GM12878 (cell line): ENCODE measurements at regions not wholly inside any gene's neighbourhood (a gene's known extent, or its start where the extent isn't known, plus 50 kb on each side); places are given as distances from the start of the nearest gene placed in this dataset.

Source experiments
- ATAC-seq: fragments of 200-7000 bp; cut with Tn5 transposase; 3 replicates; pipeline ENCODE4 v1.9.1; 2020; ENCODE audit warnings: mild to moderate bottlenecking, moderate library complexity
- BruUV-seq: library from RNA; stranded (reverse); fragments of 400-500 nt; replicated peaks from 2 replicates; lab custom pipeline; 2021; lab: Mats Ljungman, UMichigan
- CTCF ChIA-PET: fragments of 300-600 bp; sonication (Branson Sonifier 250); formaldehyde crosslinking; extraction: SDS; loops from one replicate; lab custom pipeline; 2021; ENCODE audit warnings: inconsistent platforms; lab: Yijun Ruan, JAX
- POLR2A ChIA-PET: fragments of 350-600 bp; formaldehyde crosslinking; extraction: SDS; loops from one replicate; lab custom pipeline; 2021; ENCODE audit warnings: inconsistent platforms; lab: Charles Lee
- RAD21 ChIA-PET: fragments of 300-600 bp; sonication (Branson Sonifier 250); formaldehyde crosslinking; loops from one replicate; lab custom pipeline; 2023; ENCODE audit warnings: antibody characterized with exemption; ENCODE audit not compliant: unreplicated experiment; lab: Charles Lee
- SMC1A ChIA-PET: fragments of 300-600 bp; sonication (Branson Sonifier 250); formaldehyde crosslinking; loops from one replicate; lab custom pipeline; 2023; ENCODE audit not compliant: unreplicated experiment, uncharacterized antibody; lab: Charles Lee
- DNase-seq: peaks from one replicate; pipeline ENCODE4 v3.0.0-alpha.2; 2011; ENCODE audit warnings: low read depth, low spot score
- FAIRE-seq: peaks from 3 replicates; lab custom pipeline; 2011; peaks lifted over from hg19 to GRCh38; lab: Jason Lieb, UNC
- H2AFZ ChIP-seq: 2 replicates; pipeline ENCODE4 v1.6.0; 2011; ENCODE audit warnings: low read depth, low read length, control low read depth; ENCODE audit not compliant: control insufficient read depth
- H3K27ac ChIP-seq: 2 replicates; pipeline ENCODE4 v1.5.1; 2011; ENCODE audit warnings: control low read depth; ENCODE audit not compliant: control insufficient read depth, insufficient read depth
- H3K27me3 ChIP-seq, 2 experiments: replicated peaks in 1 of 2; 2 replicates each; pipeline versions ENCODE4 v1.6.0 to v1.6.1; 2011; ENCODE audit warnings: low read length in 1 of 2; ENCODE audit not compliant: control insufficient read depth in 2 of 2, insufficient read depth in 2 of 2
- H3K36me3 ChIP-seq, 2 experiments: 2 replicates each; pipeline ENCODE4 v1.5.1; 2011; ENCODE audit warnings: low read length in 1 of 2; ENCODE audit not compliant: control insufficient read depth in 2 of 2, insufficient read depth in 2 of 2
- H3K4me1 ChIP-seq: 2 replicates; pipeline ENCODE4 v1.6.1; 2011; ENCODE audit warnings: mild to moderate bottlenecking, low read length, moderate library complexity, mixed read lengths; ENCODE audit not compliant: control insufficient read depth, insufficient read depth
- H3K4me2 ChIP-seq: 2 replicates; pipeline ENCODE4 v1.6.0; 2011; ENCODE audit warnings: control low read depth; ENCODE audit not compliant: control insufficient read depth, insufficient read depth
- H3K4me3 ChIP-seq: fragments of 200-600 bp; sonication (generic); 2 replicates; pipeline ENCODE4 v1.5.1; 2016
- H3K79me2 ChIP-seq: 2 replicates; pipeline ENCODE4 v1.6.0; 2011; ENCODE audit warnings: low read length; ENCODE audit not compliant: control insufficient read depth, insufficient read depth
- H3K9ac ChIP-seq: 2 replicates; pipeline ENCODE4 v1.8.0; 2011; ENCODE audit warnings: low read length, control low read depth, mixed read lengths; ENCODE audit not compliant: control insufficient read depth, insufficient read depth
- H3K9me3 ChIP-seq: replicated peaks from 3 replicates; pipeline ENCODE4 v1.5.1; 2011; ENCODE audit warnings: mild to moderate bottlenecking, low read length; ENCODE audit not compliant: control insufficient read depth, insufficient read depth
- H4K20me1 ChIP-seq: 2 replicates; pipeline ENCODE4 v1.6.0; 2011; ENCODE audit not compliant: control insufficient read depth, insufficient read depth
- BCLAF1 ChIP-seq: fragments of 450-650 bp; IDR thresholded peaks from 2 replicates; pipeline ENCODE4 v1.6.1; 2017; ENCODE audit warnings: antibody characterized with exemption, mild to moderate bottlenecking, moderate library complexity
- HCFC1 ChIP-seq: fragments of 150-350 bp; IDR thresholded peaks from 2 replicates; pipeline ENCODE4 v1.6.1; 2014; ENCODE audit warnings: low read length
- HDAC2 ChIP-seq: fragments of 200-600 bp; sonication (generic); IDR thresholded peaks from 2 replicates; pipeline ENCODE4 v1.6.1; 2017
- IKZF1 ChIP-seq: fragments of 450-650 bp; conservative IDR thresholded peaks from 2 replicates; pipeline ENCODE4 v1.6.1; 2017; ENCODE audit warnings: antibody characterized with exemption, mild to moderate bottlenecking
- JUND ChIP-seq: IDR thresholded peaks from 2 replicates; pipeline ENCODE4 v1.6.1; 2012; ENCODE audit warnings: low read depth, mild to moderate bottlenecking, low read length, improper control_type of control experiment, moderate library complexity
- KDM1A ChIP-seq: fragments of 200-600 bp; sonication (generic); IDR thresholded peaks from 2 replicates; pipeline ENCODE4 v1.6.1; 2016; ENCODE audit warnings: borderline replicate concordance
- POU2F2 ChIP-seq: IDR thresholded peaks from 3 replicates; pipeline ENCODE4 v1.6.1; 2011; ENCODE audit warnings: low read depth, mild to moderate bottlenecking, low read length, borderline replicate concordance
- SMAD5 ChIP-seq: IDR thresholded peaks from 2 replicates; pipeline ENCODE4 v1.6.1; 2016; ENCODE audit warnings: antibody characterized with exemption, low read depth
- TARDBP ChIP-seq: IDR thresholded peaks from 2 replicates; pipeline ENCODE4 v1.6.1; 2016; ENCODE audit warnings: borderline replicate concordance
- ZNF592 ChIP-seq: fragments of 450-650 bp; IDR thresholded peaks from 2 replicates; pipeline ENCODE4 v1.6.1; 2017; ENCODE audit warnings: mild to moderate bottlenecking, moderate library complexity
- WGBS: methylation state at CpG from one replicate; pipeline ENCODE4 v1.1.6; 2016; ENCODE audit warnings: low lambda C conversion rate; ENCODE audit not compliant: insufficient replicate concordance, insufficient coverage; ENCODE audit errors: missing lambda C conversion rate; 5-methylcytosine and 5-hydroxymethylcytosine counted together
- in situ Hi-C: fragments of 300-500 bp; cut with MboI; formaldehyde crosslinking; loops from 9 replicates; pipeline ENCODE4 v1.14.3; 2018; ENCODE audit warnings: mixed read lengths
- intact Hi-C: fragments of 100-400 bp; cut with micrococcal nuclease; formaldehyde crosslinking; loops from one replicate; pipeline ENCODE4 v1.14.2; 2022; ENCODE audit not compliant: unreplicated experiment

GRCh38 chr3:135874035-135874434 is 91.5 kb upstream of the PPP2R3A start:
- no peaks in the 10 kb centered on the region for H3K4me1 ChIP-seq
- no peak overlapping the region for H3K27ac ChIP-seq
- in situ Hi-C loops (no loop called here), intact Hi-C loops (no loop called here)
- no TSS peak for BruUV-seq
- no peak for DNase-seq
- H4K20me1 ChIP-seq = no peaks in the 10 kb centered on the region
- 21% methylated on average over 2 of the region's 2 CpGs for WGBS
- SMC1A ChIA-PET = interaction anchor here (0.6 kb wide), 1 partner anchor 93 kb away, joined by 3 read pairs; no protein-coding TSS in a partner anchor
- no peaks in the 10 kb centered on the region; the same call in 2 of the 3 replicates for H3K9me3 ChIP-seq
- CTCF ChIA-PET = no interaction called here
- no peak for ATAC-seq
- RAD21 ChIA-PET = no interaction called here
- no peaks in the 10 kb centered on the region for H3K36me3 ChIP-seq
- H3K9ac ChIP-seq = no peak overlapping the region
- H3K79me2 ChIP-seq = no peaks in the 10 kb centered on the region
- no peak for FAIRE-seq
- no peak overlapping the region for H2AFZ ChIP-seq
- TF ChIP-seq SMAD5 = no peak
- TF ChIP-seq, all 136 proteins: peak for 0
- Histone ChIP-seq H3K4me3 (no peak overlapping the region), H3K27me3 (no peaks in the 10 kb centered on the region), H3K4me2 (no peak overlapping the region)
- POLR2A ChIA-PET = no interaction called here

GRCh38 chr3:135878501-135878900 is 87.0 kb upstream of the PPP2R3A start:
- Histone ChIP-seq H4K20me1 (no peaks in the 10 kb centered on the region), H3K9me3 (no peaks in the 10 kb centered on the region), H3K27me3 (no peaks in the 10 kb centered on the region), H3K4me3 (no peak overlapping the region), H3K4me1 (no peaks in the 10 kb centered on the region), H3K36me3 (no peaks in the 10 kb centered on the region), H3K4me2 (no peak overlapping the region), H3K9ac (no peak overlapping the region), H2AFZ (no peak overlapping the region), H3K27ac (no peak overlapping the region), H3K79me2 (no peaks in the 10 kb centered on the region)
- intact Hi-C loops = no loop called here
- RAD21 ChIA-PET = no interaction called here
- SMC1A ChIA-PET = no interaction called here
- DNase-seq (no peak), ATAC-seq (no peak), FAIRE-seq (no peak)
- in situ Hi-C loops = loop anchor here (25.0 kb wide), 1 partner anchor 1091 kb away; the partner anchor contains the start of gene EPHB1
- no TSS peak for BruUV-seq
- CTCF ChIA-PET = no interaction called here
- POLR2A ChIA-PET = no interaction called here
- 83% methylated on average over 3 of the region's 3 CpGs for WGBS
- TF ChIP-seq IKZF1 (no peak), ZNF592 (no peak), TARDBP (no peak), KDM1A (no peak), POU2F2 (no peak), BCLAF1 (no peak), JUND (no peak), HCFC1 (no peak), HDAC2 (no peak)
